Body of pancreas (tissue), 4 donors: ENCODE measurements at regions not wholly inside any gene's neighbourhood (a gene's known extent, or its start where the extent isn't known, plus 50 kb on each side); places are given as distances from the start of the nearest gene placed in this dataset.

ENCODE experiments used
- ATAC-seq: fragments of 150-250 bp; one replicate; pipeline ENCODE4 v1.9.1; 2016
- DNase-seq, 4 donors: peaks; one replicate each; pipeline ENCODE4 v3.0.0-alpha.2; 2019
- H3K27ac ChIP-seq, 4 donors: fragments of 200-600 bp; sonication (generic); 1 replicate in 3 of 4; 2 replicates in 1 of 4; pipeline versions ENCODE4 v1.5.1 to v1.6.1; 2016 to 2019; ENCODE audit warnings: mild to moderate bottlenecking in 1 of 4, mixed read lengths in 1 of 4, moderate library complexity in 1 of 4
- H3K27me3 ChIP-seq, 2 donors: fragments of 200-600 bp; sonication (generic); one replicate each; pipeline ENCODE4 v1.6.0; 2016; ENCODE audit warnings: mild to moderate bottlenecking in 1 of 2
- H3K36me3 ChIP-seq, 2 donors: fragments of 200-600 bp; sonication (generic); replicated peaks in 1 of 2; 2 replicates each; pipeline ENCODE4 v1.5.1; 2016; ENCODE audit warnings: low read depth in 2 of 2; ENCODE audit not compliant: insufficient read depth in 1 of 2
- H3K4me1 ChIP-seq: fragments of 200-600 bp; sonication (generic); one replicate; pipeline ENCODE4 v1.6.0; 2016
- H3K4me3 ChIP-seq, 2 donors: fragments of 200-600 bp; sonication (generic); 1 replicate in 1 of 2; 2 replicates in 1 of 2; pipeline ENCODE4 v1.5.1; 2016 to 2019
- H3K9me3 ChIP-seq, 3 donors: fragments of 200-600 bp; sonication (generic); 1 replicate in 2 of 3; 2 replicates in 1 of 3; pipeline ENCODE4 v1.5.1; 2016
- CTCF ChIP-seq, 7 experiments: fragments of 450-650 bp in 4 of 7; fragments of 200-600 bp in 3 of 7; sonication (generic) in 3 of 7; IDR thresholded peaks; one replicate each; pipeline ENCODE4 v1.5.1; 2016 to 2019; ENCODE audit warnings: antibody characterized with exemption in 7 of 7
- POLR2A ChIP-seq, 3 donors: fragments of 450-650 bp; IDR thresholded peaks; one replicate each; pipeline ENCODE4 v1.6.1; 2016; ENCODE audit warnings: antibody characterized with exemption in 3 of 3, mild to moderate bottlenecking in 2 of 3
- WGBS, 2 donors: methylation state at CpG; one replicate each; pipeline ENCODE4 v1.1.5; 2017; 5-methylcytosine and 5-hydroxymethylcytosine counted together
- intact Hi-C: fragments of 100-400 bp; cut with DNase I; formaldehyde crosslinking; loops from one replicate; pipeline ENCODE4 v1.15.1; 2023

GRCh38 chr14:51428981-51429380, 188.9 kb downstream of the TMX1 start:
- DNase-seq, result no peak
- H3K27ac ChIP-seq, result peak overlapping the region in 2 of 4 donors; percentile 6 to 70
- H3K27me3 ChIP-seq, result no peaks in the 10 kb centered on the region
- 26 to 38% methylated on average over 1 of the region's 1 CpG for WGBS, 2 donors
- H3K9me3 ChIP-seq, result no peaks in the 10 kb centered on the region
- no peaks in the 10 kb centered on the region for H3K36me3 ChIP-seq
- H3K4me3 ChIP-seq, result no peak overlapping the region
- ATAC-seq, result no peak
- TF ChIP-seq CTCF (IDR thresholded peaks at IDR 0.05), result peak in 1 of 7 experiments; percentile 1
- TF ChIP-seq POLR2A (IDR thresholded peaks at IDR 0.05), result no peak
- intact Hi-C loops, result no loop called here
- H3K4me1 ChIP-seq, result peaks cover 44% of the 10 kb centered on the region

GRCh38 chr14:51430079-51430478, 190.0 kb downstream of the TMX1 start:
- ATAC-seq, result no peak
- intact Hi-C loops, result no loop called here
- WGBS, 2 donors, result 59 to 60% methylated on average over 4 of the region's 4 CpGs
- Histone ChIP-seq H3K4me1 (peaks cover 36% of the 10 kb centered on the region), H3K9me3 (no peaks in the 10 kb centered on the region), H3K4me3 (no peak overlapping the region), H3K36me3 (no peaks in the 10 kb centered on the region), H3K27me3 (no peaks in the 10 kb centered on the region), H3K27ac (peak overlapping the region in 3 of 4 donors; percentile 49 to 70 (median 67))
- no peak for DNase-seq
- no peak for TF ChIP-seq CTCF (IDR thresholded peaks at IDR 0.05)
- TF ChIP-seq POLR2A (IDR thresholded peaks at IDR 0.05), result no peak

- DNase-seq (peak in 3 of 4 donors; percentile 21 to 29 (median 22)), ATAC-seq (peak; percentile 47)
- no peaks in the 10 kb centered on the region for H3K36me3 ChIP-seq
- intact Hi-C loops, result no loop called here
- H3K27ac ChIP-seq, result peak overlapping the region; percentile 49 to 70 (median 60)
- TF ChIP-seq CTCF (IDR thresholded peaks at IDR 0.05) (peak in 1 of 7 experiments; percentile 9), POLR2A (IDR thresholded peaks at IDR 0.05) (no peak)
- 42 to 54% methylated on average over 3 of the region's 3 CpGs for WGBS, 2 donors
- no peak overlapping the region for H3K4me3 ChIP-seq
- no peaks in the 10 kb centered on the region for H3K9me3 ChIP-seq
- peaks cover 34% of the 10 kb centered on the region for H3K4me1 ChIP-seq
- no peaks in the 10 kb centered on the region for H3K27me3 ChIP-seq
Observed at GRCh38 chr14:51430633-51431032, 190.6 kb downstream of the TMX1 start.

- WGBS, 2 donors, result 4 to 10% methylated on average over 3 of the region's 3 CpGs
- H3K9me3 ChIP-seq, result no peaks in the 10 kb centered on the region
- peak in 3 of 4 donors; percentile 38 to 42 (median 39) for DNase-seq
- no peaks in the 10 kb centered on the region for H3K36me3 ChIP-seq
- H3K27me3 ChIP-seq, result no peaks in the 10 kb centered on the region
- H3K4me1 ChIP-seq, result peaks cover 34% of the 10 kb centered on the region
- peak overlapping the region; percentile 49 to 70 (median 60) for H3K27ac ChIP-seq
- no peak overlapping the region for H3K4me3 ChIP-seq
- intact Hi-C loops, result no loop called here
- TF ChIP-seq CTCF (IDR thresholded peaks at IDR 0.05) (no peak), POLR2A (IDR thresholded peaks at IDR 0.05) (no peak)
- ATAC-seq, result peak; percentile 81
Observed at GRCh38 chr14:51431033-51431709, 191.1 kb downstream of the TMX1 start.

GRCh38 chr14:51431741-51432140, 191.7 kb downstream of the TMX1 start:
- intact Hi-C loops, result no loop called here
- WGBS, 2 donors, result 8 to 23% methylated on average over 1 of the region's 1 CpG
- peaks cover 34% of the 10 kb centered on the region for H3K4me1 ChIP-seq
- TF ChIP-seq CTCF (IDR thresholded peaks at IDR 0.05), result no peak
- TF ChIP-seq POLR2A (IDR thresholded peaks at IDR 0.05), result no peak
- H3K27ac ChIP-seq, result peak overlapping the region; percentile 2 to 70 (median 60)
- H3K9me3 ChIP-seq, result no peaks in the 10 kb centered on the region
- no peak overlapping the region for H3K4me3 ChIP-seq
- no peak for DNase-seq
- no peaks in the 10 kb centered on the region for H3K27me3 ChIP-seq
- no peak for ATAC-seq
- no peaks in the 10 kb centered on the region for H3K36me3 ChIP-seq
